Endothelial cell of umbilical vein (primary cell): ENCODE measurements at regions not wholly inside any gene's neighbourhood (a gene's known extent, or its start where the extent isn't known, plus 50 kb on each side); places are given as distances from the start of the nearest gene placed in this dataset.

Source experiments
- BruUV-seq: library from RNA; stranded (reverse); fragments of 400-500 nt; replicated peaks from 2 replicates; lab custom pipeline; 2021; lab: Mats Ljungman, UMichigan
- CTCF ChIA-PET: fragments of 300-600, 350-600 bp; sonication (Branson Sonifier 250); formaldehyde crosslinking; loops from one replicate; lab custom pipeline; 2021; ENCODE audit warnings: antibody characterized with exemption, inconsistent platforms; lab: Charles Lee
- POLR2A ChIA-PET: fragments of 300-600, 350-600 bp; sonication (Branson Sonifier 250); formaldehyde crosslinking; loops from one replicate; lab custom pipeline; 2021; ENCODE audit warnings: antibody characterized with exemption, inconsistent platforms; lab: Charles Lee
- DNase-seq: peaks from one replicate; pipeline ENCODE4 v3.0.0-alpha.2; 2011; ENCODE audit warnings: low read depth, low spot score
- FAIRE-seq: peaks from 2 replicates; lab custom pipeline; 2011; peaks lifted over from hg19 to GRCh38; lab: Jason Lieb, UNC
- H2AFZ ChIP-seq: 2 replicates; pipeline ENCODE4 v1.6.0; 2012; ENCODE audit warnings: low read depth, low read length, control low read depth, inconsistent platforms
- H3K27ac ChIP-seq: 2 replicates; pipeline ENCODE4 v1.5.1; 2011; ENCODE audit warnings: low read depth, mild to moderate bottlenecking, control low read depth, low read length, moderate library complexity; ENCODE audit not compliant: insufficient read depth
- H3K27me3 ChIP-seq, 2 experiments: 2 replicates each; pipeline versions ENCODE4 v1.6.0 to v1.6.1; 2011; ENCODE audit warnings: low read length in 2 of 2, mixed read lengths in 1 of 2; ENCODE audit not compliant: control insufficient read depth in 2 of 2, insufficient read depth in 2 of 2
- H3K36me3 ChIP-seq, 2 experiments: 2 replicates in 1 of 2; 3 replicates in 1 of 2; pipeline ENCODE4 v1.5.1; 2011; ENCODE audit warnings: low read length in 2 of 2, mild to moderate bottlenecking in 1 of 2, moderate library complexity in 1 of 2; ENCODE audit not compliant: control insufficient read depth in 2 of 2, insufficient read depth in 2 of 2; ENCODE audit errors: extremely low read depth in 1 of 2
- H3K4me1 ChIP-seq: 3 replicates; pipeline ENCODE4 v1.5.1; 2011; ENCODE audit warnings: mild to moderate bottlenecking, low read length; ENCODE audit not compliant: control insufficient read depth, insufficient read depth; ENCODE audit errors: extremely low read depth
- H3K4me2 ChIP-seq: 2 replicates; pipeline ENCODE4 v1.6.1; 2011; ENCODE audit warnings: low read length, control low read depth, mixed read lengths; ENCODE audit not compliant: insufficient read depth
- H3K4me3 ChIP-seq, 3 experiments: fragments of 200-600 bp in 1 of 3; sonication (generic), shearing (Covaris generic) in 1 of 3; replicated peaks in 1 of 3; 2 replicates each; pipeline ENCODE4 v1.5.1; 2011 to 2016; ENCODE audit warnings: control low read depth in 3 of 3, low read length in 3 of 3, mild to moderate bottlenecking in 2 of 3, inconsistent platforms in 1 of 3, low read depth in 1 of 3, moderate library complexity in 1 of 3; ENCODE audit not compliant: insufficient read depth in 1 of 3
- H3K79me2 ChIP-seq: 2 replicates; pipeline ENCODE4 v1.6.0; 2012; ENCODE audit warnings: low read length, inconsistent platforms; ENCODE audit not compliant: control insufficient read depth, insufficient read depth
- H3K9ac ChIP-seq: replicated peaks from 2 replicates; pipeline ENCODE3; 2011; ENCODE audit warnings: low read length, control low read depth; ENCODE audit not compliant: insufficient read depth; ENCODE audit errors: extremely low read depth
- H3K9me1 ChIP-seq: replicated peaks from 3 replicates; pipeline ENCODE4 v1.6.0; 2011; ENCODE audit warnings: mild to moderate bottlenecking, low read length; ENCODE audit not compliant: control insufficient read depth, insufficient read depth; ENCODE audit errors: extremely low read depth
- H3K9me3 ChIP-seq: replicated peaks from 2 replicates; pipeline ENCODE4 v1.5.1; 2012; ENCODE audit warnings: low read length, inconsistent platforms; ENCODE audit not compliant: control insufficient read depth, insufficient read depth
- H4K20me1 ChIP-seq: replicated peaks from 2 replicates; pipeline ENCODE3; 2011; ENCODE audit warnings: mild to moderate bottlenecking, low read length; ENCODE audit not compliant: control insufficient read depth, insufficient read depth; ENCODE audit errors: extremely low read depth
- EZH2 ChIP-seq: IDR thresholded peaks from 2 replicates; pipeline ENCODE4 v1.6.1; 2012; ENCODE audit warnings: borderline replicate concordance, low read depth, mild to moderate bottlenecking, moderate library complexity, low read length, inconsistent platforms; ENCODE audit not compliant: severe bottlenecking
- FOS ChIP-seq: IDR thresholded peaks from 2 replicates; pipeline ENCODE4 v1.6.1; 2011; ENCODE audit warnings: mild to moderate bottlenecking, low read length, moderate library complexity, borderline replicate concordance; ENCODE audit not compliant: insufficient read depth
- GATA2 ChIP-seq: IDR thresholded peaks from 2 replicates; pipeline ENCODE4 v1.7.0; 2011; ENCODE audit warnings: low read depth, mild to moderate bottlenecking, moderate library complexity, mixed read lengths, low read length; ENCODE audit not compliant: insufficient read length, insufficient read depth
- JUN ChIP-seq: IDR thresholded peaks from 2 replicates; pipeline ENCODE4 v1.6.1; 2011; ENCODE audit warnings: borderline replicate concordance, low read depth; ENCODE audit not compliant: insufficient read length, insufficient read depth
- MYC ChIP-seq: IDR thresholded peaks from one replicate; pipeline ENCODE4 v1.6.1; 2011; ENCODE audit warnings: mild to moderate bottlenecking, low read depth, low read length
- POLR2A ChIP-seq: IDR thresholded peaks from 2 replicates; pipeline ENCODE4 v1.6.1; 2012; ENCODE audit warnings: low read depth, mild to moderate bottlenecking, control low read depth, low read length
- POLR2AphosphoS5 ChIP-seq: IDR thresholded peaks from 2 replicates; pipeline ENCODE4 v1.6.1; 2012; ENCODE audit warnings: low read depth, mild to moderate bottlenecking, control low read depth, low read length, moderate library complexity; ENCODE audit not compliant: insufficient read depth
- dilution Hi-C: fragments of 300-500 bp; cut with MboI; formaldehyde crosslinking; loops from one replicate; pipeline ENCODE4 v1.15.0; 2019; ENCODE audit warnings: low sequenced_read_pairs; ENCODE audit not compliant: extremely low pct_ligation_motif_present
- intact Hi-C: fragments of 100-400 bp; cut with micrococcal nuclease; formaldehyde crosslinking; loops from one replicate; pipeline ENCODE4 v1.10.0; 2022
- TF ChIP-seq, protein P1 (sequence below), 2 donors: IDR thresholded peaks; 1 replicate in 1 of 2; 2 replicates in 1 of 2; pipeline ENCODE4 v1.5.1; 2011; ENCODE audit warnings: low read length in 2 of 2, mild to moderate bottlenecking in 2 of 2, moderate library complexity in 2 of 2, control low read depth in 1 of 2, inconsistent platforms in 1 of 2, low read depth in 1 of 2; ENCODE audit not compliant: insufficient read depth in 1 of 2; ENCODE audit errors: extremely low read depth in 1 of 2
- TF ChIP-seq, protein P2 (sequence below): IDR thresholded peaks from 2 replicates; pipeline ENCODE4 v1.6.1; 2011; ENCODE audit not compliant: insufficient read depth, insufficient read length

DNA sequence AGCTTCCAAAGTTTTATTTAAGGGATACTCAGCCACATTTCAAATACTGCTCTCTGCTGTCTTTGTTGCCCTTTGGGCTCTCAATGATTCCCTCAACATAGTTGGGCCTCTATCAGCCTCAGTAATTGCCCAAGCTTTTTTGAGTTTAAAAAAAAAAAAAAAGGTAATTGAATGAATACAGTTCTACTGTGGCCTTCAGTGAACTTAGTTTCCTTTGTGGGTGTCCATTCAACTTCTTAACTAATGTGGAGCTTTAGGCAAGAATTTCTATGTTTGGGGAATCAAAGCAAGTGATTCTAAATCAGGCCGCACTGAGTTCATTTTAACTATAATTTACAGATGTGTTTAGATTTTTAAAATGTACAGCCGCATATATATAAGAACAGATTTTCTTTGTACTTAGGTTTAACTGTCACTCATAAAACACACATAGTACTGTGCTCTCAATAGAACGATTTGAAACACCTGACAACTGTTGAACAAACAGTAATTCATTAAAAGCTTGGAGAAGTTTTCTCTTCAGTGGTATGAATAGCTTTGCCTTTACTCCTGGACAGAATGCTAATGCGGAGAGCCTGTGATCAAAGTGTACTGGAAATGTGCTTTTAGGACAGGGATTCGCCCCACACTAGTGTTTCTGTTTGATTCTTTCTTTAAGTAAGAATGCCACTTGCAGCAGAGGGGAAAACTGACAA is 844.9 kb upstream of the SEMA6D start:
- no TSS peak for BruUV-seq
- intact Hi-C loops (no loop called here), dilution Hi-C loops (no loop called here)
- Histone ChIP-seq H3K27ac (no peak overlapping the region), H3K9ac (no peak overlapping the region), H3K4me1 (no peaks in the 10 kb centered on the region), H3K9me3 (no peaks in the 10 kb centered on the region), H3K9me1 (no peaks in the 10 kb centered on the region), H3K79me2 (no peaks in the 10 kb centered on the region), H3K4me2 (no peak overlapping the region), H4K20me1 (no peaks in the 10 kb centered on the region), H3K36me3 (no peaks in the 10 kb centered on the region), H3K4me3 (no peak overlapping the region), H2AFZ (no peak overlapping the region), H3K27me3 (no peaks in the 10 kb centered on the region)
- FAIRE-seq (no peak), DNase-seq (no peak)
- ChIA-PET POLR2A (no interaction called here), CTCF (no interaction called here)
- TF ChIP-seq, protein P1, sequence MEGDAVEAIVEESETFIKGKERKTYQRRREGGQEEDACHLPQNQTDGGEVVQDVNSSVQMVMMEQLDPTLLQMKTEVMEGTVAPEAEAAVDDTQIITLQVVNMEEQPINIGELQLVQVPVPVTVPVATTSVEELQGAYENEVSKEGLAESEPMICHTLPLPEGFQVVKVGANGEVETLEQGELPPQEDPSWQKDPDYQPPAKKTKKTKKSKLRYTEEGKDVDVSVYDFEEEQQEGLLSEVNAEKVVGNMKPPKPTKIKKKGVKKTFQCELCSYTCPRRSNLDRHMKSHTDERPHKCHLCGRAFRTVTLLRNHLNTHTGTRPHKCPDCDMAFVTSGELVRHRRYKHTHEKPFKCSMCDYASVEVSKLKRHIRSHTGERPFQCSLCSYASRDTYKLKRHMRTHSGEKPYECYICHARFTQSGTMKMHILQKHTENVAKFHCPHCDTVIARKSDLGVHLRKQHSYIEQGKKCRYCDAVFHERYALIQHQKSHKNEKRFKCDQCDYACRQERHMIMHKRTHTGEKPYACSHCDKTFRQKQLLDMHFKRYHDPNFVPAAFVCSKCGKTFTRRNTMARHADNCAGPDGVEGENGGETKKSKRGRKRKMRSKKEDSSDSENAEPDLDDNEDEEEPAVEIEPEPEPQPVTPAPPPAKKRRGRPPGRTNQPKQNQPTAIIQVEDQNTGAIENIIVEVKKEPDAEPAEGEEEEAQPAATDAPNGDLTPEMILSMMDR (IDR thresholded peaks at IDR 0.05; ENCODE audit: extremely low read depth in 1 of 2, insufficient read depth in 1 of 2, low read depth in 1 of 2, low read length in 2 of 2): no peak
- TF ChIP-seq POLR2AphosphoS5 (no peak), POLR2A (no peak), FOS (no peak)

GRCh38 chr15:46872981-46873330 is 844.3 kb upstream of the SEMA6D start:
- no peak overlapping the region for H3K9ac ChIP-seq
- no peak for DNase-seq
- no peaks in the 10 kb centered on the region for H3K4me1 ChIP-seq
- intact Hi-C loops (no loop called here), dilution Hi-C loops (no loop called here)
- no peaks in the 10 kb centered on the region for H3K9me3 ChIP-seq
- ChIA-PET POLR2A (no interaction called here), CTCF (no interaction called here)
- no peak overlapping the region for H3K4me3 ChIP-seq
- no TSS peak for BruUV-seq
- H3K79me2 ChIP-seq: no peaks in the 10 kb centered on the region
- no peak for FAIRE-seq
- H2AFZ ChIP-seq: no peak overlapping the region
- H3K4me2 ChIP-seq: no peak overlapping the region
- no peaks in the 10 kb centered on the region for H3K9me1 ChIP-seq
- TF ChIP-seq JUN: no peak
- no peak for TF ChIP-seq POLR2AphosphoS5
- no peak for TF ChIP-seq FOS
- TF ChIP-seq MYC: no peak
- TF ChIP-seq POLR2A: no peak
- TF ChIP-seq EZH2: no peak
- no peak for TF ChIP-seq GATA2
- TF ChIP-seq, protein P2, sequence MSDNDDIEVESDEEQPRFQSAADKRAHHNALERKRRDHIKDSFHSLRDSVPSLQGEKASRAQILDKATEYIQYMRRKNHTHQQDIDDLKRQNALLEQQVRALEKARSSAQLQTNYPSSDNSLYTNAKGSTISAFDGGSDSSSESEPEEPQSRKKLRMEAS: no peak
- TF ChIP-seq, protein P1 (IDR thresholded peaks at IDR 0.05; ENCODE audit: extremely low read depth in 1 of 2, insufficient read depth in 1 of 2, low read depth in 1 of 2, low read length in 2 of 2): no peak
- no peaks in the 10 kb centered on the region for H3K27me3 ChIP-seq
- H4K20me1 ChIP-seq: no peaks in the 10 kb centered on the region
- H3K27ac ChIP-seq: no peak overlapping the region
- no peaks in the 10 kb centered on the region for H3K36me3 ChIP-seq
